HG03439 (cell line): ENCODE measurements at regions not wholly inside any gene's neighbourhood (a gene's known extent, or its start where the extent isn't known, plus 50 kb on each side); places are given as distances from the start of the nearest gene placed in this dataset.

Source experiments
- ATAC-seq: cut with Tn5 transposase; IDR thresholded peaks from one replicate; pipeline ENCODE4 v1.9.1; 2021; ENCODE audit warnings: mild to moderate bottlenecking, moderate library complexity; ENCODE audit not compliant: unreplicated experiment

DNA sequence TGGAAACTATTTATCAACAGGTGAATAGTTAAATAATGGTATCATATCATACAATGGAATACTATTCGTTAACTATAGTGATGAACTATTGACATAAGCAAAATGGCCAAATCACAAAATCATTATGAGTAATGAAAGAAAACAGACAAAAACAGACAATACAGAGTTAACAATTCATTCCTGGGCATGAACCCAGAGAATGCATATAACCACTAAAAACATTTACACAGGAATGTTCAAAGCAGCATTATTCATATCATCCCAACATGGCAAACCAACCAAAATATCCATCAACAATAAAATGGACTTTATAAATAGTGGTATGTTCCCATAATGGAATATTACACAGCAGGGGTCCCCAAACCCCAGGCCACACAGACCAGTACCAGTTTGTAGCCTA is 131.2 kb upstream of the CYP1B1 start:
- no peak for ATAC-seq

DNA sequence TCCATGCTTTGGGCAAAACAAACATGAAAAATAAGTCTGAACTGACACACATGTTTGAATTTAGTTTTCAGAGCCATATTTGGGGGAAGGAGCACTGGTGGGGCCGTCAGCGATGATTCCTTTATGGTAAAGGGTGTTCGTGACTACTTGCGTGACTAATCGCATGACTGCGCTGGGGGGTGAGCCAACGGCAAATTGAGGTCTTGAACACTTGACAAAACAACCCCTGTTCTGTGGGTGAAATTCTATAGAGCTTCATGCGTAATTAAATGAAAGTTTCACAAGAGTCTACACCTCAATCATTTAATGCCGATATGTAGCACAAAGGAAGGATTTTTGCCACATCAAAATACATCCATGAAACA is 127.5 kb upstream of the CYP1B1 start:
- no peak for ATAC-seq

DNA sequence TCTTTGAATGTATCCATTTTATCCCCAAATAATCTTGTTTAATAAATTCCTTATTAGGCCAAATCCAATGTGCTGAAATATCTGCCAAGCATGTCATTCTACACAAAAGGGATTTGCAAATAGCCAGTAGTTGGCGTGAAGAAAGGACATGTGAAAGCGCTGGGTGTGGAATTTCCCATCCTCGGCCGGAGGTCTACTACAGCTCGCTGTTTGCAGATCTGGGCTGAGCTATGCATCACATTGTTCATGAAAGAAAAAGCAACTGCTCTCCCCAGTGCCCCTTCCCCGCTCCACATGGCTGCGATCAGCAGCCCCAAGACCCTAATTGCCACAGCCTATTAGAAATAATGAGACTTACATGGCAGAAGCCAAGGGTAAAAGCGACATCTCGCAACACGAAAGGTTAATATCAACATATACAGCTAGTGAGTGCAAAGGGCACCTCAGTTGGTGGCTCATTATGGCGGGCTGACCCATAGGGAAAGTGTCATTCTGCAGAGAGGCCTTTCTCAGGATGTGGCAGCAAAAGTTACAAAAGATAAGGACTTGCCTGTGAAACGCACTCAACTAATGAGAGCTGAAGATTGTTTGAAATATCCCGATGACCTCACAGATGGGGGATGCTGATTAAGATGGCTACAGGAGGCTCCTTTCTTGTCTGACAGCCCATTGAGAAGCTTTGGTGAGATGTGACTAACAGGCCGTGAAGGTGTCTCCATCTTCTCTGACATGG is 126.9 kb upstream of the CYP1B1 start:
- ATAC-seq, result no peak

DNA sequence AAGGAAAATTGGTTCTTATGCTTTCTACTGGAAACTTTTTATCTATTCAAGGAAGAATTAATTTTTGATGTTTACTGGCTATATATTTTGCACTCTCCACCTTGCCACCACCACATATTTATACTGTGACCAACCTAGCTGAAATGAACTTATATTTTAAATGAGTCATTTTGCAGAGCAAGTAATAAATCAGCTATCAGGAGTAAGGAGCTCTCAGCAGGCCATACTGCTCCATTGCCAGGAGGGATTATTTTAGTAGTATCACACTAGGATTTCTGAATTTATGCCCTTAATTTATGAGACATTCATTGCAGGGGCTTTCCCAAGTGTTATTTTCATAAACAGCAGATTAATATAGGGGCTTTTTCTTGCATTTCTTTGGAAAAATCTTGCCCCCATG is 125.8 kb upstream of the CYP1B1 start:
- no peak for ATAC-seq

DNA sequence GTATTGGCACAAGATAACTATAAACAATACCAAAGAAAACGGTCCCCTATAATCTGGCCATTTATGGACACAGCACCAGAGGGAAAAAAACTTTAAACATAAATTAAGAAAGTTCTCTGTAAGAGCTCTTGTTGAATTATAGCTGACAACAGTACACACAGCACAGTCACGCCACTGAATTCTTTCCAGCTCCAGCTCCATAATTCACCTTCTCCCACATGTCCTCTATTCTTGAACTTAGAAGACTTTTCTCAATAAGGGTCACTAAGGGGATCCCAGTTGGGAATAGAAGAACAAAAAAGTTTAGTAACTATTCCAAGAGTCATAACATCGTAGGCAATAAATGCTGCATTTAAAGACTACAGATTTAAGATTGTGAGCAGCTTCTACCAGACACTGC is 124.6 kb upstream of the CYP1B1 start:
- ATAC-seq, result no peak

DNA sequence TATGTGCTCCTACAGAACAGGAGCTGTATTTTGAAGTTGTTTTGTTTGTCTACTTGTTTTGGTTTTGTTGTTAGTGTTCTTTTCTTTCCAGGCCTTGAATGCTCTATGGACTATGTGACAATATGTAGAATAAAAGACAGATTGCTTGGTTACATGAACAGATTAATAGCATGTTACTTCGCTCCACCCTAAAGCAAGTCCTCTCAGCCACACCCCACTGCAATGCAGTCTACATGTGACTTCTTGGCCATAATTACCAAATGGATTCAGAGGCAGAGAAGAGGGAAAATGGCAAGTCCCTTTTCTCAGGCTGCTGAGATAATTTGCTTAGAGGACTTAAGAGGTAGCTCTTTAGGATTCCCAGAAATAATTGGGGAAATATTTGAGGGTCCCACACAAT is 123.2 kb upstream of the CYP1B1 start:
- no peak for ATAC-seq

DNA sequence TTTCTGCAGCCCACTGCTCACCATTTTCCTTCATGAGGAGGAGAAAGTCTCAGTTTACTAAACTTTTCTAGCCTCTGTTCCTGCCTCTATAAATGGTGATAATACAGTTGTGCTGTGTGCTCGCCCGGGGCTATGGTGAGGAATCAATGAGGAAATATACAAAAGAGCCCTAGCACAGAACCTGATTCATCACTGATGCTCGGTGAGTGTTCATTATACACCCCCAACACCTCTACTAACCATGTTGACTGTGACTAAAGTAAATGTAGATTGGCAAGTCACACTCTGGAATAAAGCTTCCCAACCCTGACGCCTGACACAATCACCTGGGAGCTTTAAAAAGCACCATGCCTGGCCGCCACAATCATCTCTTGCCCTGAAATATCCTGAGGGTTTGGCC is 118.8 kb upstream of the CYP1B1 start:
- no peak for ATAC-seq

DNA sequence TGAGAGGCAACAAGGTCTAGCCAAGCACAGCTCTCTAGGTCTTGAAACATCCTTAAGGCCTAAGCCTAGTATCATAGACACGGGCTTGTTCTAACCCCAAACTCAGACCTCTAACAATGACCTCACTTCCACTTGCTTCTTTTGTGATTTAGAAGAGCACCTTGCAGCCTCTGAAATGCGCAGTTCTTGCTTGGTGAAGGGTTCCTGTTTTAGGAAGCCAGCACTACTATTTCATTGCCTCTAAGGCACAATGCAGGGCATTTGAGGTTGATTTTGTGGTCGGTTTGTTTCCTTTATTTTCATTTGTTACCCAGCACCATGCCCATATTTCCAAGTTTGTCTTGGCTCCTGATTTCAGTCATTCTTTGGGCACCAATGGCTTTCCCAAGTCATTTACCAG is 117.0 kb upstream of the CYP1B1 start:
- ATAC-seq, result no peak

DNA sequence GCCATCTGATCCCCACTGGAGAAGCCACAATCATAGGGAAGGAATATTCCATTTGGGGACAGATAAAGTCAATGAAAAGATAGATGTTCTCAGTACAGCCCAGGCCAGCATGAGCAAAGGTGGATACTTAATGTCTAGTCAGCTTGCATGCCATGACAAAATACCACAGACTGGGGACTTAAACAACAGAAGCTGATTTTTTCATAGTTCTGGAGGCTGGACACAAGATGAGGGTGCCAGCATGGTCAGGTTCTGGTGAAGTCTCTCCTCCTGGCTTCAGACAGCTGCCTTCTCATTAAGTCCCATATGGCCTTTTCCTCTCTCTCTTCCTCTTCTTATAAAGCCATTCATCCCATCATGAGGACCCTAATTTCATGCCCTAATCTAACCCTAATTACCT is 116.1 kb upstream of the CYP1B1 start:
- ATAC-seq, result no peak

DNA sequence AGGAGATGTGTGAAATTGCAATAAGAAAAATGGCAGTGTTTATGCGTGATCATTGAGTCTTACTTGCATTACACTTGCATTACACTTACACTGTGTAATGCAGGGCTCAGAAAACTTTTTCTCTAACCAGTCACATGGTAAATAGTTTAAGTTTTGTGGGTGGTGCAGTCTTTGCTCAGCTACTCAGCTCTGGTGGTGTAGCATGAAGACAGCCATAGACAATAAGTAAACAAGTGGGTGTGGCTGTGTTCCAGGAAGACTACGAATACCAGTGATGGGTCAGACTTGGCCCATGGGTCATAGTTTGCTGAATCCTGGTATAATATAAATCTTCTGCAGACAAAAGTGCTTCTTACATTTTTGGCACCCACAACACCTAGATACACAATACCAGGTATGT is 115.6 kb upstream of the CYP1B1 start:
- no peak for ATAC-seq

DNA sequence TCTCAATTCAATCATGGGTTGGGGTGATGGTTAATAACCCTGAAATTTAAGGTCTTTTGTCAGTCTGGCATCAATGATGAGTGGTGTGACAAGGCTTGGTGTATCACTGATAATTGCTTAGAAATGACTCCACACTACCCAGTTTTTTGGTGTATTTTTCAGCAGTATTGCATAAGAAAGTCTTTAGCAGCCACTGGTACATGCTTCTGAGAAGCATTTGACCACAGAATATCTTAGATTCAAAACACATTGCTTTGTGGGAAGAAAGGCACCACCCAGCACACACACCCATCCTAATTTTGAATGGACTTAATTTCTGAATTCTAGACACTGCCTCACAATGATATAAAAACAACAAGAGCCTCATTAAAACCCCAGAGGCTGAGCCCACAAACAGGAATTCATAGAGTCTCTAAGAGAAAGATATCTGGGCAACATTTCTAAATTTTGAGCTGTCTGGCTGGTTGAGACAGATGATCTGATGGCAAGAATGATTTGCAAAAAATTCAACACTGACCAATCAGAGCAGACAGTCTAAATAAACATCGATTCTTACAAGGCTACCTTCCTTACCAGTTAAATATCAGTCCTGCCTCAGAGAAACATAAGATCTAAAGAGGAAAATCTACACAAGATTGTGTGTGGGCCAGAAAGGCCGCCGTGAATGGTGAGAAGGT is 114.7 kb upstream of the CYP1B1 start:
- ATAC-seq, result no peak

DNA sequence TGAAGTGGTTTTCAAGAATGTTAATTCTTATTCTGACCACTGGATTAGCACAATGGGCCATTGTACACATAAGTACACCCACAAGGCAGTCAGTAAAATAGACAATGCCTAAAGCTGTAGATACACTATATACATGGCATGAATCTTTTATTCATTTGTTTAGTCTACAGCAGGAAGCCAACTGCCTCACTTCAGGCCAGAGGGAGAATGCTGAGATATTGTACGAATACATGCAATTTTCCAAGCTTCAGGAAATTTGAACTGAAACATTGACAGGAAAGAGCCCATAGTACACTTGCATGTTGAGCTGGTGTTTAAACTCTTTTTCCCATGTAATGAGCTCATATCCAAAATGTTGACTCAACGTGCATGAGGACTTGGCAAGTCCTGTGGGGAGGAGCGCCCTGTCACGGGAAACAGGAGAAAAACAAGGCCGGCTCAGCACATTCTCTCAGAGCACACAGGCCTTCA is 111.6 kb upstream of the CYP1B1 start:
- ATAC-seq, result no peak

DNA sequence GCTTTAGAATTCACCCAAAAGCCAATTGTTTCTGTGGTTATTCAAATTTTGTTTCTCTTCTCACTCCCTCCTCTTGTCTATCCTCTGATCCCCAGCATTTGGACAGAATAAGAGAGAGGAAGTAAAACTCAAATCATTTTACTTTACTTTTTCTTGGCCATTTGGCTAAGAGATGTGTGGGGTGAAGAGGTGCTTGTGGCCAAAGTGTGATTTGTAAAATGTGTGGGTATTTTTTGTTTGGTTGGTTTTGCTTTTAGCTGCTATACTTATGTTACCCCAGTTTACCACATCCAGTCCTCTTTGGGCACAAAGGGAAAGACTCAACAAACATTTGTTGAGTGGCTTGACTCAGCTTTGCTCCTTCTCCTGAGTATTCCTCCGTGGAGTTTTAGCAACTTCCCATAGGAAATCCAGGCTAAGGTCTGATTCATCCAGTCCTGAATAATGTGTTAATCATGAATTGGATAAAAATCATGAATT is 109.1 kb upstream of the CYP1B1 start:
- ATAC-seq, result peak; percentile 93

DNA sequence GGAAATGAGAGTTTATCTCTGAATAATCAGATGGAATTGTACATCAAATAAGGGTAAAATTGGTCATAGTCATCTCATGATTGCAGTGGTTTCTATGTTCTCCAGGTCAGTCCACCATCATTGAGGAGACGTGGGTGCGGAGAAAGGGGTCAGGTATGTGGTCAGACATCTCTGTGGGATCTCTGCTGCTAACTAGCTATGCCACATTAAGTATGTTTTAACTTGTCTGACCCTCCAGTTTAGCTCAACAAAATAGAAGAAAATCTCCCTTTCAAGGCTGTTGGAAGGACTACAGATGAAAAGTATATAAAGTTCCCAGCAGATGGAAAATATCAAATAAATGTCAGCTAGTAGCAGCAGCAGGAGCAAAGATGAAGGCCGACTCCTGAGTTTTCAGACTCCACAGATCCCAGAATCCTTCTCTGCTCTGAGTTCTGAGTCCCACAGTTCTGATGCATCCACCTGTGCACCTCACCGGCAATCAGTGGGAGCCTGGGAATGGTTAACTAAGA is 106.6 kb upstream of the CYP1B1 start:
- no peak for ATAC-seq

DNA sequence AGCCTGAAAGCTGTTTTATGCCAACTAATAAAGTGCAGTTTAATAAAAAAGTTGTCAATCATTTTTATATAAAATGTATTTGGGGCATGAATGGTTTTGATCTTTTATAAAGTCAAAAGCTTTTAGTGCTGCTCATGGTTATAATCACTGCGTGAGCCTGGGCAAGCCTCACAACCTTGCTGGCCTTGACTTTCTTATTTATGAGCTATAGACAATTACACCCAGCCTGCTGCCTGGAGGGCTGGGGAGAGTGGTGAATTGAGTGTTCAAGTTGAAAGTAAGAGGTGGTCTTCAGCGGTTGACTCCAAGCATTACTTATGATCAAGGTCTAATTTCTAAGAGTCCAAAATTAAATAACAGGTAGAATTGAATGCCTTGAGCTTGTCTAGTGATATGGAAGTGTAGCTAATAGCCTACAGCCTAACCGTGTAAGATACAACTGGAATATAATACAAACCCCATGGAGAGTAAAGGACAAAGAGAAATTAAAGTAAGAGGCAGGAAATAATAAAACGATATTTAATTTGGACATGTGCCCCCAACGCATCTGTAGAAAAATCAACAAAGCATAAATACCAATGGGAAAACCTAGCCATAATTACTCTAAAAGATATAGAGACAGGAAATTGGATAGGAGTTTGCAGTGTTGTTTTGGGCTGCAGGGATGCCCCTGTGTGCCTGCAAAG is 106.0 kb upstream of the CYP1B1 start:
- no peak for ATAC-seq

DNA sequence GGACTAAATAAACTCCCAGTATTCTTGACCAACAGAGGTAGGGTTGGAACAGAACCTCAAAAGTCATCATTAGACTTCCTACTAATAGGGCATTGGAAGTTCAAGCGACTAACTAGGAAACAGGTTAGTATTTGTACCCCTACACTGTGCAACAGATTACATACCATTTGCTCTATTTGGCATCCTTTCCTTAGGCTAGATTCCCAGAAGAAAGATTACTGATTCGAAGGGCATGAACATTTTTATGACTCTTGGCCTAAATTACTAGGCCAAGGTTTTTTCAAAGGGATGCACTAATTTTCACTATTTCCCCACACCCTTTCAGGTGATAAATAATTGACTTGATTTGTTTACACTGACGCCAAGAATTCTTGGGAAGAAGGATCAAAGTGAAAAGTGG is 104.8 kb upstream of the CYP1B1 start:
- no peak for ATAC-seq

DNA sequence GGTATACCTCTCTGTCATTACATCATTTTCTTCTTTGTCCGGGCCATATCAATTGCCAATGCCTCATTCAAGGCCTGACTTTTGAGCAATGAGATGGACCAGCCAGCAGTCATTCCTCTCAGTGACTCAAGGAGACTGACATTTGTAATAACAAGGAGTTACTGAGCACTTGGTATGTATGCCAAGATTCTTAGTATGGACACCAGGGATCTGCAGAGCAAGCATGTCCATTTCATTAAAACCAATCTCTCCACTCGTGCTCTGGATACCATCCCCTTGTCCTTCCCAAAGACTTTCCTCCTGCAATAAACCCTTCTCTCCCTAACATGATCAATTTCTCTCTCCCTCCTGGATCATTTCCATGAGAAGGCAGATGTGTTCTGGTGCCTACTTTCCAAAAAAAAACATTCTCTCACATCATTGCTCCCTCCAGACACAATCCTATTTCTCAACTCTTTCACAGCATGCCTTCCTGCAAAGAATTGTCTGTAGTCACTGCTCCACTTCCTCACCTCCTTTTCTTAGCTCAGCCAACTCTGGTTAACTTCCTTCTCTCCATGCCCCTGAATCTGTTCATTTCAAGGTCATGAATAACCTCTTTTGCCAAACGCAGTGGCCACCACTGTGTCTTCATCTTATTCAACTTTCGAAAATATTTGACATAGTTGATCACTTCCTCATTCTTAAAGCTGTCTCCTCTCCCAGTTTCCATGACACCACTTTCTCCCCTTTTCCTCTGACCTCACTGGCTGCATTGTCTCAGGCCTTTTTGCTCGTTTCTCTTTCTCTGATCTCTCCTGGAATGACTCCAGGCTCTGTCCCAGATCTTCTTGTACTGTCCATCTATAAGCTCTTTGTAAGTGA is 102.8 kb upstream of the CYP1B1 start:
- no peak for ATAC-seq

DNA sequence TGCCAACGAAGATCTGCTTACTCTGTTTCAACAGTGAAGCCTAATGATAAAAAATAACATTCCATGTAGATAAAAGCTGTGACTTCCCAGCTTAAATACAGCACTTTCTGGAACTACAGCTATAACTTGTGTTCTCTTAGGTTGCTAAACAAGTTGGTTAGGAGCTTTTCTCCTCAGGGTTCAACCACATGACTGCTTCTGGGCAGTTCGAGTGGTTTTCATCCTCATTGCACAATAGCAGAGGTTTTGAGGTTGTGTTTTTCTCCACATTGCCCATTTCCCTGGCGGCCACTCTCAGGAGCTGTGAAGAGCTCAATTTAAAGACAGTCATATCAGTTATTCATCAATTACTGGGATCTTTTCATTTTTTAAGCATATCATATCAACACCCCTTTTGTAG is 102.2 kb upstream of the CYP1B1 start:
- no peak for ATAC-seq

DNA sequence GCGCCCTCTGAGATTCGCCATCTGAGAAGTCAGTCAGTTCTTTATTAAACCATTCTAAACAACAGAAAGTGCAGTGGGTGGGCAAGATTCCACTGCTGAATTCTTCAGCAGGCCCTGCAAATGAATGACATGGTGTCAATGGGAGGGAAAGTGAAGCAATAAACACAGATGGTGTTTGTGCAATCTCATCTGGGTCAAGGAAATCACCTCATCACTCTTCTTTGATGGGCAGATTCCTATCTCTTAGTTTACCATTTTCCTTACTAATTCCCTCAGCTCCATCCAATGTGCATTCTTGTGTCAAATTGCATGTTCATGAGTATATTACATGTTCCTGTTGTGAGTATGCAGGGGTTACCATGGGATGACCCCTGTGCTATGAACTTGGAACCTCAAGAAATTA is 100.7 kb upstream of the CYP1B1 start:
- no peak for ATAC-seq

DNA sequence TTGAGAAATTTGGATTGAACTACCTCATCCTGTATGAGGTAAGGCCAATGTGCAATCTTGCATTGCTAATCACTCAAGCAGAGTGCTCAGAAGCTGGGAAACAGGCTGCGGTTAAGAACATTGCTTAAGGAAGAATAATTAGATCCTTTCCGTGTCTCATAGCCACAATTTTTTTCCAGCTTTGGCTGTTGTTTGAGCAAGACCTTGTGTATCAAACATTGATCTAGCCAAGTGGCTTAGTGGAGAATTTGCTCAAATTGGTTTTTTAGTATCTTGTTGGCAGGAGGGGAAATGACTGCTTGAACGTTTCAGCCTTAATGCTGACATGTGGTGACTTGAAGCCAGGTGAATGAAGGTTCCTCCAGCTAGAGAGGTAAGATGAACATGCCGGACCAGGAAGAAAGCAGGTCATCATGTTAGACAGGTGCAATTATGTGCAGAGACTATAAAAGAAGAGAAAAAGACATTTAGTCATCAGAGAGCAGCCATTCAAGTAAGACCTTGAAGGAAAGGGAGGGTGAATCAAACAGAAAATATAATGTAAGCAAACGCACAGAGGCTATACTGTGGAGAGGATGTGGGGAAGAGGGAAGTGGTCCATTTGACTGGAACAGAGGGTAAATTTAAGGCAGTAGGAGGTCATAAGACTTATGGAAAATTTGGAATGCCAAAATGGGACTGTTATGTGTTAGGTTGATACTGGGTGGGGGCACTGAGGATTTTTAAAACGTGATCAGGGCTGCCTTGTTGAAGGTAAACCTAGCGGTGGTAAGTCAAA is 98.9 kb upstream of the CYP1B1 start:
- no peak for ATAC-seq
